ENCODE measurements at regions not wholly inside any gene's neighbourhood (a gene's known extent, or its start where the extent isn't known, plus 50 kb on each side); places are given as distances from the start of the nearest gene placed in this dataset.

DNA sequence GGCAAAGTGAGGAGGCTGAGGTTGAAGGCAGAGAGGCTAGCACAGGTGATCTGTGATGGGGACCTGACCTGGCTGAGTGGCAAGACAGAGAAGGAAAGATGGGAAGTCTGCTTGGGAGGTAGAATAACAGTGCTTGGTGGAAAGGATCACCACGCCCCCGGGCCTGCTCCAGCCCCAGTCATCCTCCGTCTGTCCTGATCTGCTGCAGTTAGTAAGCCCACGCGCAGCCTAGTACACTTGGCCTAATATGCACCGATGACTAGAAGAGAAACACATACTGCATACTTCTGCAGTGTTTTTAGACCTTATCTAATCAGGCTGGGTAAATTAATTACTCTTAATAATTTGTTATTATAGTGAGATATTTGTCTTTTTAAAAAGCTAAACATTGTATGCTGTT is 103.7 kb upstream of the KLF3 start:
- TF ChIP-seq POLR2A (IDR thresholded peaks at IDR 0.05; ENCODE audit: control extremely low read depth in 1 of 2, low read depth in 2 of 2, low read length in 2 of 2), result no peak
- TF ChIP-seq GTF2F1 (IDR thresholded peaks at IDR 0.05; ENCODE audit: borderline replicate concordance, low read depth, low read length), result no peak
- TF ChIP-seq, protein P1, sequence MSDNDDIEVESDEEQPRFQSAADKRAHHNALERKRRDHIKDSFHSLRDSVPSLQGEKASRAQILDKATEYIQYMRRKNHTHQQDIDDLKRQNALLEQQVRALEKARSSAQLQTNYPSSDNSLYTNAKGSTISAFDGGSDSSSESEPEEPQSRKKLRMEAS (IDR thresholded peaks at IDR 0.05), result no peak
- TF ChIP-seq, protein P2, sequence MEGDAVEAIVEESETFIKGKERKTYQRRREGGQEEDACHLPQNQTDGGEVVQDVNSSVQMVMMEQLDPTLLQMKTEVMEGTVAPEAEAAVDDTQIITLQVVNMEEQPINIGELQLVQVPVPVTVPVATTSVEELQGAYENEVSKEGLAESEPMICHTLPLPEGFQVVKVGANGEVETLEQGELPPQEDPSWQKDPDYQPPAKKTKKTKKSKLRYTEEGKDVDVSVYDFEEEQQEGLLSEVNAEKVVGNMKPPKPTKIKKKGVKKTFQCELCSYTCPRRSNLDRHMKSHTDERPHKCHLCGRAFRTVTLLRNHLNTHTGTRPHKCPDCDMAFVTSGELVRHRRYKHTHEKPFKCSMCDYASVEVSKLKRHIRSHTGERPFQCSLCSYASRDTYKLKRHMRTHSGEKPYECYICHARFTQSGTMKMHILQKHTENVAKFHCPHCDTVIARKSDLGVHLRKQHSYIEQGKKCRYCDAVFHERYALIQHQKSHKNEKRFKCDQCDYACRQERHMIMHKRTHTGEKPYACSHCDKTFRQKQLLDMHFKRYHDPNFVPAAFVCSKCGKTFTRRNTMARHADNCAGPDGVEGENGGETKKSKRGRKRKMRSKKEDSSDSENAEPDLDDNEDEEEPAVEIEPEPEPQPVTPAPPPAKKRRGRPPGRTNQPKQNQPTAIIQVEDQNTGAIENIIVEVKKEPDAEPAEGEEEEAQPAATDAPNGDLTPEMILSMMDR (IDR thresholded peaks at IDR 0.05; ENCODE audit: control extremely low read depth in 1 of 3, insufficient read depth in 1 of 3, low read depth in 1 of 3, low read length in 3 of 3), result no peak
- TF ChIP-seq EZH2 (IDR thresholded peaks at IDR 0.05; ENCODE audit: low read depth, low read length, severe bottlenecking), result no peak
- TF ChIP-seq NRF1 (IDR thresholded peaks at IDR 0.05; ENCODE audit: low read depth, low read length), result no peak
- TF ChIP-seq EP300 (IDR thresholded peaks at IDR 0.05; ENCODE audit: borderline replicate concordance in 1 of 2, low read depth in 2 of 2, low read length in 2 of 2), result no peak
- no peak for TF ChIP-seq CEBPB (IDR thresholded peaks at IDR 0.05; ENCODE audit: low read depth, low read length)
- no peak for TF ChIP-seq KDM5A (IDR thresholded peaks at IDR 0.05; ENCODE audit: low read length)
- TF ChIP-seq, protein P3, sequence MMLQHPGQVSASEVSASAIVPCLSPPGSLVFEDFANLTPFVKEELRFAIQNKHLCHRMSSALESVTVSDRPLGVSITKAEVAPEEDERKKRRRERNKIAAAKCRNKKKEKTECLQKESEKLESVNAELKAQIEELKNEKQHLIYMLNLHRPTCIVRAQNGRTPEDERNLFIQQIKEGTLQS (IDR thresholded peaks at IDR 0.05; ENCODE audit: insufficient read depth, low read depth, low read length), result no peak
- TF ChIP-seq SIN3A (conservative IDR thresholded peaks at IDR 0.05 in 1 of 2, IDR thresholded peaks at IDR 0.05 in 1 of 2; ENCODE audit: low read depth in 1 of 2, low read length in 2 of 2), result no peak
- no peak for TF ChIP-seq TAF1 (IDR thresholded peaks at IDR 0.05; ENCODE audit: low read depth, low read length)
